Mesenchymal stem cell (in vitro differentiated cells and primary cell): ENCODE measurements at regions not wholly inside any gene's neighbourhood (a gene's known extent, or its start where the extent isn't known, plus 50 kb on each side); places are given as distances from the start of the nearest gene placed in this dataset.
A peak's percentile ranks its signal among the peaks of the same experiment; 100 is the strongest.

Source experiments
- DNase-seq: peaks from one replicate; pipeline ENCODE4 v3.0.0-alpha.2; 2013
- H2AFZ ChIP-seq: one replicate; pipeline ENCODE4 v1.6.1; 2013; ENCODE audit warnings: low read depth, mild to moderate bottlenecking, control low read depth, inconsistent platforms, low read length, moderate library complexity
- H2AK5ac ChIP-seq: 2 replicates; pipeline ENCODE4 v1.6.1; 2013; ENCODE audit warnings: low read length, moderate library complexity, mild to moderate bottlenecking, inconsistent platforms; ENCODE audit not compliant: severe bottlenecking
- H2BK120ac ChIP-seq: one replicate; pipeline ENCODE4 v1.6.1; 2013; ENCODE audit warnings: low read depth, mild to moderate bottlenecking, inconsistent platforms, low read length, moderate library complexity
- H2BK12ac ChIP-seq, 2 experiments: one replicate each; pipeline ENCODE4 v1.6.1; 2013; ENCODE audit warnings: inconsistent platforms in 2 of 2, low read length in 2 of 2, mild to moderate bottlenecking in 2 of 2, moderate library complexity in 2 of 2, control low read depth in 1 of 2
- H2BK15ac ChIP-seq: one replicate; pipeline ENCODE4 v1.6.1; 2013; ENCODE audit warnings: mild to moderate bottlenecking, low read depth, inconsistent platforms; ENCODE audit not compliant: poor library complexity, severe bottlenecking
- H2BK5ac ChIP-seq: 2 replicates; pipeline ENCODE4 v1.6.1; 2013; ENCODE audit warnings: low read depth, mild to moderate bottlenecking, low read length, control low read depth, inconsistent platforms; ENCODE audit not compliant: poor library complexity, severe bottlenecking
- H3K14ac ChIP-seq, 2 experiments: one replicate each; pipeline ENCODE4 v1.6.1; 2013; ENCODE audit warnings: inconsistent platforms in 2 of 2, low read length in 2 of 2, control low read depth in 1 of 2, mild to moderate bottlenecking in 1 of 2, moderate library complexity in 1 of 2
- H3K18ac ChIP-seq, 2 experiments: one replicate each; pipeline ENCODE4 v1.6.1; 2013; ENCODE audit warnings: inconsistent platforms in 2 of 2, low read length in 2 of 2, control low read depth in 1 of 2, low read depth in 1 of 2, mild to moderate bottlenecking in 1 of 2
- H3K23ac ChIP-seq, 2 experiments: one replicate each; pipeline ENCODE4 v1.6.1; 2013; ENCODE audit warnings: inconsistent platforms in 2 of 2, low read length in 2 of 2, mild to moderate bottlenecking in 2 of 2, moderate library complexity in 2 of 2, control low read depth in 1 of 2
- H3K27ac ChIP-seq: 2 replicates; pipeline ENCODE4 v1.5.1; 2013; ENCODE audit warnings: mild to moderate bottlenecking, moderate library complexity, low read length, control low read depth, inconsistent platforms; ENCODE audit not compliant: poor library complexity, severe bottlenecking
- H3K27me3 ChIP-seq, 2 experiments: 2 replicates each; pipeline versions ENCODE4 v1.6.1 to v1.7.0; 2013; ENCODE audit warnings: low read length in 2 of 2, mild to moderate bottlenecking in 2 of 2, moderate library complexity in 2 of 2, control low read depth in 1 of 2, inconsistent platforms in 1 of 2; ENCODE audit not compliant: control insufficient read depth in 1 of 2, insufficient read depth in 1 of 2
- H3K36me3 ChIP-seq, 2 experiments: 2 replicates each; pipeline versions ENCODE4 v1.6.1 to v1.7.0; 2013; ENCODE audit warnings: low read length in 2 of 2, control low read depth in 1 of 2, inconsistent platforms in 1 of 2, low read depth in 1 of 2, mild to moderate bottlenecking in 1 of 2; ENCODE audit not compliant: insufficient read depth in 2 of 2, control insufficient read depth in 1 of 2
- H3K4ac ChIP-seq, 2 experiments: one replicate each; pipeline ENCODE4 v1.6.1; 2013; ENCODE audit warnings: inconsistent platforms in 2 of 2, low read length in 2 of 2, mild to moderate bottlenecking in 2 of 2, moderate library complexity in 2 of 2, control low read depth in 1 of 2, low read depth in 1 of 2
- H3K4me1 ChIP-seq: 2 replicates; pipeline ENCODE4 v1.6.1; 2013; ENCODE audit warnings: low read depth, low read length, control low read depth; ENCODE audit not compliant: control insufficient read depth, insufficient read depth
- H3K4me2 ChIP-seq: 2 replicates; pipeline ENCODE4 v1.6.1; 2013; ENCODE audit warnings: low read length, mild to moderate bottlenecking, inconsistent platforms; ENCODE audit not compliant: poor library complexity, severe bottlenecking
- H3K4me3 ChIP-seq, 2 experiments: 2 replicates each; pipeline versions ENCODE4 v1.5.1 to v1.7.0; 2013; ENCODE audit warnings: low read length in 2 of 2, mild to moderate bottlenecking in 2 of 2, control low read depth in 1 of 2, low read depth in 1 of 2; ENCODE audit not compliant: insufficient read depth in 1 of 2
- H3K79me1 ChIP-seq: replicated peaks from 2 replicates; pipeline ENCODE4 v1.6.1; 2013; ENCODE audit warnings: mild to moderate bottlenecking, control low read depth, low read length, inconsistent platforms; ENCODE audit not compliant: poor library complexity, severe bottlenecking
- H3K9ac ChIP-seq: 2 replicates; pipeline ENCODE4 v1.7.0; 2013; ENCODE audit warnings: mild to moderate bottlenecking, low read length, moderate library complexity
- H3K9me3 ChIP-seq: 2 replicates; pipeline ENCODE4 v1.7.0; 2013; ENCODE audit warnings: mild to moderate bottlenecking, low read length; ENCODE audit not compliant: control insufficient read depth
- H4K8ac ChIP-seq: one replicate; pipeline ENCODE4 v1.6.1; 2013; ENCODE audit warnings: inconsistent platforms, mild to moderate bottlenecking, low read length, moderate library complexity
- H4K91ac ChIP-seq: one replicate; pipeline ENCODE4 v1.6.1; 2013; ENCODE audit warnings: mild to moderate bottlenecking, low read length, inconsistent platforms
- WGBS: methylation state at CpG from one replicate; pipeline ENCODE4 v1.1.7; 2013; ENCODE audit warnings: mixed read lengths; 5-methylcytosine and 5-hydroxymethylcytosine counted together

DNA sequence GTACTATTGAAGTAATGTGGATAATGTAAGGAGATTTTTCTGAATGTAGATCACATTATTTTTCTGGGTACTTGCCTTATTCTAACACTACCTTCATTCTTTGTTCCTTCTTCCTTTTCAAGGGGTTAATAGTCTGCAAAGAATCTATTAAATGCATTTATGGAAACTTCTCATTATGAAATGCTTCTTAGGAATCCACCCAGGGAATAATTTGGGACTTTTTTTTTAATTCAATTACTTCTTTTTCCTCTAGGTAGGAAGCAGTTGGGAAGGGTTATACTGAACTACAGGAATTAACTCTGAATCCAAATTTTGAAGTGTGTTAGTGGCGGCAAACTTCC, 173.1 kb downstream of the FOXA2 start:
- no peak for DNase-seq
- H3K4me1 ChIP-seq: peaks cover 6% of the 10 kb centered on the region
- H3K4ac ChIP-seq: no peak overlapping the region
- H2AK5ac ChIP-seq: no peak overlapping the region
- no peak overlapping the region for H3K23ac ChIP-seq
- peak overlapping the region; percentile 75 for H3K9ac ChIP-seq
- H3K4me3 ChIP-seq: peak overlapping the region in 1 of 2 experiments; percentile 38
- H3K27ac ChIP-seq: peak overlapping the region; percentile 40
- no peak overlapping the region for H2BK15ac ChIP-seq
- H3K79me1 ChIP-seq: no peaks in the 10 kb centered on the region
- no peak overlapping the region for H2BK120ac ChIP-seq
- H2BK12ac ChIP-seq: no peak overlapping the region
- H3K14ac ChIP-seq: no peak overlapping the region
- no peaks in the 10 kb centered on the region for H3K9me3 ChIP-seq
- WGBS: 86% methylated on average over 1 of the region's 1 CpG
- H2AFZ ChIP-seq: no peak overlapping the region
- no peak overlapping the region for H3K4me2 ChIP-seq
- H4K8ac ChIP-seq: no peak overlapping the region
- no peaks in the 10 kb centered on the region for H3K36me3 ChIP-seq
- H3K18ac ChIP-seq: no peak overlapping the region
- no peaks in the 10 kb centered on the region for H3K27me3 ChIP-seq
- no peak overlapping the region for H2BK5ac ChIP-seq
- H4K91ac ChIP-seq: no peak overlapping the region

DNA sequence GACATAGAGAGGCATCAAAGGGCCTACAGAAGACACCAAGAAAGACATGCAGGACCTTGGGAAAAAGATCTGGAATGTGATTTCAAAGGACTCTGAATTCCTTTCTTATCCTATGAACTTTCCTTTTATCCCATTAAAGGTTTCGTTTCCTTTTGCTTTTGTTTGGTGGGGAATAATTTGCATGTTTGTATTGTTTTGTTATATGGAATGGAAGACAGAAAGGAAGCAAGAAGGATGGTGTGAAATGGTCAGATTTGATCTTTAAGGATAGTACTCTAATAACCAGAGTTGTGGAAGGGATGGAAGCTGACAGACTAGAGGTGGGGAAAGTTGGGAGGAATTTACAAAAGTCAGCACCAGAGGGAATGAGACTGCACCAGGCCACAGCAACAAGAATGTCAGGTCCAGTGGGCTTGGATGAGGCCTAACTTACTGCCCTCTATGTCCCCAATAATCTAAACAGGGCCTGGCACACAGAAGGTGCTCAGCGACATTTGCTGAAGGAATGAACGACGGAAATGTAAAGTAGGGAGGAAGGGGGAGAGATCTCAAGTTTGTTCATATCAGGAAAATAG, 173.7 kb downstream of the FOXA2 start:
- Histone ChIP-seq H2BK15ac (no peak overlapping the region), H3K27ac (peak overlapping the region; percentile 3), H2AFZ (no peak overlapping the region), H2BK12ac (no peak overlapping the region), H3K27me3 (no peaks in the 10 kb centered on the region), H3K18ac (no peak overlapping the region), H3K79me1 (no peaks in the 10 kb centered on the region), H3K4ac (no peak overlapping the region), H3K36me3 (no peaks in the 10 kb centered on the region), H3K23ac (no peak overlapping the region), H2AK5ac (peak overlapping the region; percentile 54), H3K14ac (no peak overlapping the region), H3K4me1 (peaks cover 6% of the 10 kb centered on the region), H2BK120ac (no peak overlapping the region), H3K9ac (peak overlapping the region; percentile 75), H4K91ac (no peak overlapping the region), H3K4me2 (no peak overlapping the region), H2BK5ac (no peak overlapping the region), H3K9me3 (no peaks in the 10 kb centered on the region), H3K4me3 (no peak overlapping the region), H4K8ac (no peak overlapping the region)
- DNase-seq: no peak
- 55% methylated on average over 1 of the region's 4 CpGs for WGBS

DNA sequence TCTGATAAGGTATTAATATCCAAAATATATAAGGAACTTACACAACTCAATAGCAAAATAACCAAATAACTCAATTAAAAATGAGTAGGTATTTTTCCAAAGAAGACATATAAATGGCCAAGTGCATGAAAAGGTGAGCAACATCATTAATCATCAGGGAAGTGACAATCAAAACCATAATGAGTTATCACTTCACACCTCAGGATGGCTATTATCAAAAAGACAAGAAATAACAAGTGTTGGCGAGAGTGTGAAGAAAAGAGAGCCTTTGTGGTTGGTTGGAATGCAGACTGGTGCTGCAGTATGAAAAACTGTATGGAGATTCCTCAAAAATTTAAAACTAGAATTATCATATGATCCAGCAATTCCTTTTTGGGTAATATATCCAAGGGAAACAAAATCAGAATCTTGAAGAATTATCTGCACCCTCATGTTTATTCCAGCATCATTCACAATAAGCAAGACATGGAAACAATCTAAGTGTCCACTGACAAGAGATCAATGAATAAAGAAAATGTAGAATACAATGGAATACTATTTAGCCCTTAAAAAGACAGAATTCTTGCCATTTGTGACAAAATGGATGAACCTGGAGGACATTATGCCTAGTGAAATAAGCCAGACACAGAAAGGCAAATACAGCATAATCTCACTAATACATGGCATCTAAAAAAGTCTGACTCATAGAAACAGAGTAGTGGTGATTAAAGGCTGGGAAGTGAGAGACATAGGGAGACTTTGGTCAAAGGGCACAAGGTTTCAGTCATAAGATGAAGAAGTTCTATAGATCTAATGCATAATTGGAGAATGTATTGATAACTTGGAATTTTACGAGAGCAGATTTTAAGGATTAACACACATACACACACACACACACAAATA, 175.6 kb downstream of the FOXA2 start:
- Histone ChIP-seq H4K8ac (no peak overlapping the region), H3K79me1 (no peaks in the 10 kb centered on the region), H3K18ac (no peak overlapping the region), H3K27ac (no peak overlapping the region), H3K4ac (no peak overlapping the region), H3K23ac (no peak overlapping the region), H3K4me3 (no peak overlapping the region), H3K14ac (no peak overlapping the region), H2AK5ac (no peak overlapping the region), H2BK15ac (no peak overlapping the region), H3K36me3 (no peaks in the 10 kb centered on the region), H2AFZ (no peak overlapping the region), H3K9ac (no peak overlapping the region), H3K27me3 (no peaks in the 10 kb centered on the region), H2BK5ac (no peak overlapping the region), H2BK120ac (no peak overlapping the region), H4K91ac (no peak overlapping the region), H3K4me1 (peaks cover 8% of the 10 kb centered on the region), H3K9me3 (no peaks in the 10 kb centered on the region), H3K4me2 (no peak overlapping the region), H2BK12ac (no peak overlapping the region)
- no peak for DNase-seq
- no CpG with 5 or more reads among the region's 2 CpGs for WGBS

DNA sequence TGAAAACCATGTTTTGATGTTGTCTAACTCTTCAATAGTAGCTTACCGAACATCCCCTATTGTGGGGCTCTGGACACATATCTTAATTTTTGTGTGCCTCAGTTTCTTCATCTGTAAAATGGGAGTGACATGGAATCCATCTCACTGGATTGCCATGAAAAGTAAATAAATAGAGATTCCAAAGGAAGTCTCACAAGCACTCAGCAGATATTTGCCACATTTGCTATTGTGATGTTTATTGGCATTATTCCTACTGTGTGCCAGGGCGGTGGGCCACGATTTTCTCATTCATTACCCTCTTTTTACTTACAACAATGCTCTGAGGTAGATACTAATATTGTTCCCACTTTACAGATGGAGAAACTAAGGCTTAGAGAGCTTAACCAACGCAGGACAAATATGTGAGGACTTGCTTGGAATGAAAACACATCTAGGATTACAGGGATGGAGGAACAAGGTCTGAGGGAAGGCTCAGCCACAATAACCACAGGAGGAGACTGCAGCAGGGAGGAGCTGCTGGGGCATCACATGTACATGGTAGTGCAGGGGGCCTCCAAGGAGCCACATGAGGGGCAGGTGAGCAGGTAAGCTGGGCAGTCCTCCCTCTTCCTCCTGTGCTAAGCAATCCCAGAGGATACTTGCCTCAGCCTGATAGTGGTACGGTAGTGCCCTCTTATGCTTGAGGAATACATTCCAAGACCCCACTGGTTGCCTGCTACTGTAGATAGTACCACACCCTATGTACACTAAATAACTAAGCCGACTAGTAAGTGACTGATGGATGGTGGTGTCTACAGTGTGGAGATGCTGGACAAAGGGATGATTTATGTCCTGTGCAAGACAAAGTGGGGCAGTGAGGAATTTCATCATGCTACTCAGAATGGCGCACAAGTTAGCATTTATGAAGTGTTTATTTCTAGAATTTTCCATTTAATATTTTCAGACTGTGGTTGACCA, 176.9 kb downstream of the FOXA2 start:
- Histone ChIP-seq H3K23ac (no peak overlapping the region), H3K27ac (no peak overlapping the region), H3K79me1 (no peaks in the 10 kb centered on the region), H2BK5ac (no peak overlapping the region), H3K4me1 (peaks cover 9% of the 10 kb centered on the region), H3K4me2 (no peak overlapping the region), H3K9ac (no peak overlapping the region), H4K8ac (no peak overlapping the region), H2BK120ac (no peak overlapping the region), H3K14ac (no peak overlapping the region), H2BK15ac (no peak overlapping the region), H2BK12ac (no peak overlapping the region), H4K91ac (no peak overlapping the region), H2AFZ (no peak overlapping the region), H3K9me3 (no peaks in the 10 kb centered on the region), H3K18ac (no peak overlapping the region), H2AK5ac (no peak overlapping the region), H3K27me3 (no peaks in the 10 kb centered on the region), H3K4me3 (no peak overlapping the region), H3K4ac (no peak overlapping the region), H3K36me3 (no peaks in the 10 kb centered on the region)
- DNase-seq: no peak
- WGBS: 80% methylated on average over 3 of the region's 7 CpGs
